HepG2 (cell line): ENCODE measurements at regions not wholly inside any gene's neighbourhood (a gene's known extent, or its start where the extent isn't known, plus 50 kb on each side); places are given as distances from the start of the nearest gene placed in this dataset.

Source experiments
- ATF4 ChIP-seq, 2 experiments: fragments of 450-650 bp in 1 of 2; sonication (generic) in 1 of 2; formaldehyde crosslinking; IDR thresholded peaks; 2 replicates each; pipeline versions ENCODE4 v1.5.0 to v1.8.0; 2020 to 2022; ENCODE audit warnings: mild to moderate bottlenecking in 1 of 2, missing genetic modification reagents in 1 of 2
- ATF7-NPFF ChIP-seq: sonication (generic); formaldehyde crosslinking; IDR thresholded peaks from 2 replicates; pipeline ENCODE4 v1.8.1; 2023; ENCODE audit warnings: mild to moderate bottlenecking, low read depth, missing genetic modification reagents, moderate library complexity
- MAFK ChIP-seq, 2 experiments: IDR thresholded peaks in 1 of 2; conservative IDR thresholded peaks in 1 of 2; 2 replicates each; pipeline ENCODE4 v1.6.1; 2011; ENCODE audit warnings: improper control_type of control experiment in 2 of 2, low read length in 2 of 2
- NCOR1 ChIP-seq: fragments of 200-600 bp; sonication (generic); IDR thresholded peaks from 2 replicates; pipeline ENCODE4 v1.7.0; 2017; ENCODE audit warnings: antibody characterized with exemption, low read length, borderline replicate concordance
- RAD21 ChIP-seq: fragments of 450-650 bp; formaldehyde crosslinking; IDR thresholded peaks from 2 replicates; pipeline ENCODE4 v1.5.0; 2020; ENCODE audit warnings: mild to moderate bottlenecking
- SNAI1 ChIP-seq: sonication (generic); formaldehyde crosslinking; IDR thresholded peaks from 2 replicates; pipeline ENCODE4 v1.5.0; 2020; ENCODE audit warnings: mild to moderate bottlenecking, missing genetic modification reagents, borderline replicate concordance
- ZNF274 ChIP-seq: sonication (generic); formaldehyde crosslinking; IDR thresholded peaks from 2 replicates; pipeline ENCODE4 v1.5.1; 2020; ENCODE audit warnings: mild to moderate bottlenecking, missing genetic modification reagents
- TF ChIP-seq, protein P1 (sequence below): sonication (generic); formaldehyde crosslinking; IDR thresholded peaks from 2 replicates; pipeline ENCODE4 v1.4.0; 2020; ENCODE audit warnings: missing genetic modification reagents

DNA sequence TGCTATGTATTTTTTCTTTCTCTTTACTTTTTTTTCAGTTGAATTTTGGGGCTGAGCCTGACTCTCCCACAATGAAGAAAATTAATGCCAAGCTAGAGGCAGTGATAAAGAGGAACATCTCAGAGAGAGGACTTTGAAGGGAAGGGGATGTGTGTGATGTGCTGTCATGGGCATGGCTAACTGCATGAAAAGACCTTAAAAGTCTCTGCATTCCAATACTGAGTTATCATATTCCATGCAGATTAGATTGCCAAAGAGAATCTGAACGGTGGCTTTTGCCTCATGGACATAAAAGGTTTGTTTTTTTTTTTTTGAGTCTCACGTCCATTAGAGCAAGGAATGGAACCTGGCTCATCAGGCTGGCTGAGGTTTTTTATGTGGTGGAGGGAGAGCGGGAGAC, 213.9 kb downstream of the PIK3C3 start:
- TF ChIP-seq MAFK (conservative IDR thresholded peaks at IDR 0.05 in 1 of 2, IDR thresholded peaks at IDR 0.05 in 1 of 2; ENCODE audit: low read length in 2 of 2) (no peak), SNAI1 (CRISPR knock-in tag) (no peak), ATF4 (CRISPR knock-in tag; IDR thresholded peaks at IDR 0.05) (no peak), RAD21 (CRISPR knock-in tag) (no peak), ATF7-NPFF (CRISPR knock-in tag) (no peak), ZNF274 (no peak), NCOR1 (0 out of 2 replicates have a peak, but pooled peaks have one; percentile 7)
- TF ChIP-seq, protein P1, sequence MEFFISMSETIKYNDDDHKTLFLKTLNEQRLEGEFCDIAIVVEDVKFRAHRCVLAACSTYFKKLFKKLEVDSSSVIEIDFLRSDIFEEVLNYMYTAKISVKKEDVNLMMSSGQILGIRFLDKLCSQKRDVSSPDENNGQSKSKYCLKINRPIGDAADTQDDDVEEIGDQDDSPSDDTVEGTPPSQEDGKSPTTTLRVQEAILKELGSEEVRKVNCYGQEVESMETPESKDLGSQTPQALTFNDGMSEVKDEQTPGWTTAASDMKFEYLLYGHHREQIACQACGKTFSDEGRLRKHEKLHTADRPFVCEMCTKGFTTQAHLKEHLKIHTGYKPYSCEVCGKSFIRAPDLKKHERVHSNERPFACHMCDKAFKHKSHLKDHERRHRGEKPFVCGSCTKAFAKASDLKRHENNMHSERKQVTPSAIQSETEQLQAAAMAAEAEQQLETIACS: no peak
